HG02642 (cell line): ENCODE measurements at regions not wholly inside any gene's neighbourhood (a gene's known extent, or its start where the extent isn't known, plus 50 kb on each side); places are given as distances from the start of the nearest gene placed in this dataset.
"Not testable (repeated sequence)": the region's sequence is repeated elsewhere in the genome, so short reads cannot be mapped to it uniquely, and the experiment has no call there.

ENCODE experiments used
- ATAC-seq: cut with Tn5 transposase; IDR thresholded peaks from one replicate; pipeline ENCODE4 v1.9.1; 2021; ENCODE audit warnings: mild to moderate bottlenecking; ENCODE audit not compliant: unreplicated experiment, poor library complexity

GRCh38 chr1:199839608-199840007 is 187.9 kb upstream of the NR5A2 start:
- not testable (repeated sequence) for ATAC-seq

GRCh38 chr1:199843096-199843495 is 184.4 kb upstream of the NR5A2 start:
- not testable (repeated sequence) for ATAC-seq

DNA sequence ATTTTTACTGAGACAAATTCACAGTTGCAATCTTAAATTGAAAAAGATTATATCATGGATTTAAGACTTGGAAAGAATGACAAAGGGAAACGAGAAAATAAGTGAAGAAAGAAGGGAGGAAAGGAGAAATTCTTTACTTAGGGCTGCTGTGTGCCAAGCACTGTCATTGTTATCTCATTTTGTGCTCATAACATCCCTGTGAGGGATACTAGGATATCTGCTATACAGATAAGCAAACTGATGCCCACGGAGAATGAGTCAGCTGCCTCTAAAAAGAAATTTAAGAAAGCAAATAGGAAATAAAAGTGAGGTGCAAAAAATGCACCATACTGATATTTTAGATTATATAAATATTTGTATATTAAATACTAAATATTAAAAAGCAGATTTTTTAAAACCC is 183.6 kb upstream of the NR5A2 start:
- ATAC-seq, result no peak

DNA sequence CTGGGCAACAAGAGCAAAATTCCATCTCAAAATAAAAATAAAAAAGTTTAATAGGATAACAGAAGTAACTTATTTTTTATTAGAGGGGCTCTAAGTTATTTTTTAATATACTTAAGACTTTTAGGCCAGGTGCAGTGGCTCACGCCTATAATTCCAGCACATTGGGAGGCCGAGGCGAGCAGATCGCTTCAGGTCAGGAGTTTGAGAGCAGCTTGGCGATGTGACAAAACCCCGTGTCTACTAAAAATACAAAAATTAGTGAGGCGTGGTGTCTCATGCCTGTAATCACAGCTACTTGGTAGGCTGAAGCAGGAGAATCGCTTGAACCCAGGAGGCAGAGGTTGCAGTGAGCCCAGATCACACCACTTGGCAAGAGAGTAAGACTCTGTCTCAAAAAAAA is 180.5 kb upstream of the NR5A2 start:
- no peak for ATAC-seq

GRCh38 chr1:199851439-199852140 is 175.9 kb upstream of the NR5A2 start:
- ATAC-seq, result no peak

- no peak for ATAC-seq
Observed at GRCh38 chr1:199854686-199855321, 172.7 kb upstream of the NR5A2 start.

DNA sequence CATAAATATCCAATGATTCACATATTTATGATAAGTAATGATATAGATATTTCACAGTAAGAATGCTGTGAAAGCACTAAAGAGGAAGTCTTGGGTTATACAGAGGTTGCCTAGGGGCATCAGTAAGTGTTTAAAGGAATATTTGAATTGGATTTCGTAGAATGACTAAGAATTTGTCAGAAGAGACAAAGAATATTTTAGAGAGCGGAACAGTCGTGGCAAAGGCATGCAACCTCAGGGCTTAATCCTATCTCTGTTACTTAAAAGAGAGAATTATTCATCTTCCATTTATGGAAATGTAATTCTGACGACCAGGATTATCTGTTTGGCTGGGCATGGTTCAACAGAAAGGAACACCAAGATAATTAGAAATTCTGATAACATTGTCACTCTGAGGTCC is 171.9 kb upstream of the NR5A2 start:
- ATAC-seq, result no peak

- no peak for ATAC-seq
Observed at GRCh38 chr1:199856216-199856780, 171.2 kb upstream of the NR5A2 start.

GRCh38 chr1:199857108-199857507 is 170.4 kb upstream of the NR5A2 start:
- no peak for ATAC-seq

DNA sequence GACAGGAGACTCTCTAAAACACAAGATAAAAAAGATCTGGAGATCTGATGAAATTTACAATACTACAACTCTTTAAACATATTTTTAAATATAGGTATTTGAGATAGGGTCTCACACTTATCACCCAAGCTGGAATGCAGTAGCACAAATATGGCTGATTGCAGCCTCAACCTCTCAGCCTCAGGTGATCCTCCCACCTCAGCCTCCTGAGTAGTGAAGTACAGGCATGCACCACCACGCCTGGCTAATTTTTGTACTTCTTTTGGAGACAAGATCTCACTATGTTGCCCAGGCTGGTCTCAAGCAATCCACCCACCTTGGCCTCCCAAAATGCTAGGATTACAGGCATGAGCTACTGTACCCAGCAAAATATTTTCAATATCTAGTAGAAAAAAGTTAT is 170.0 kb upstream of the NR5A2 start:
- ATAC-seq, result no peak

- no peak for ATAC-seq
Observed at GRCh38 chr1:199858171-199858570, 169.3 kb upstream of the NR5A2 start.

GRCh38 chr1:199858856-199859255 is 168.7 kb upstream of the NR5A2 start:
- no peak for ATAC-seq

GRCh38 chr1:199859491-199859933 is 168.0 kb upstream of the NR5A2 start:
- no peak for ATAC-seq

- no peak for ATAC-seq
Observed at GRCh38 chr1:199861020-199861795, 166.3 kb upstream of the NR5A2 start.

GRCh38 chr1:199862047-199862446 is 165.5 kb upstream of the NR5A2 start:
- ATAC-seq, result no peak

DNA sequence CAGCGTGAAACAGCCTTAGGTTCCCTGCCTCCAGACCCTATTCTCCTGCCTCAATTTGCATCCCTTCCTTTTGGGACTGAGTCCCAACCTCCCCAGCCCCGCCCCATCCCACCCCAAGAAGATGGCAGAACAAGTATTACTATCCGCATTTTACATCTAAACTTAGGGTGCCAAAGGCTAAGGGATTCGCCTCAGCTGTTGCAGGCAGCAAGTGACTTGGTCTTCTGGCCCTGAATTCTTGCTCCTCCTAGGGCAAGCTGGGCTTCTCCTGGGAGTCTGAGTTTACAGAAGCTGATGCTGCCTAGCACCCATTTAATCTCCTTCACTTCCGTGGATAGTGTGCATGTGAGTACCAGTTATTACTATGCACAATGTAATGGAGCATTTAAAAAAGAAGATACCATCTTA is 161.3 kb upstream of the NR5A2 start:
- ATAC-seq, result no peak

DNA sequence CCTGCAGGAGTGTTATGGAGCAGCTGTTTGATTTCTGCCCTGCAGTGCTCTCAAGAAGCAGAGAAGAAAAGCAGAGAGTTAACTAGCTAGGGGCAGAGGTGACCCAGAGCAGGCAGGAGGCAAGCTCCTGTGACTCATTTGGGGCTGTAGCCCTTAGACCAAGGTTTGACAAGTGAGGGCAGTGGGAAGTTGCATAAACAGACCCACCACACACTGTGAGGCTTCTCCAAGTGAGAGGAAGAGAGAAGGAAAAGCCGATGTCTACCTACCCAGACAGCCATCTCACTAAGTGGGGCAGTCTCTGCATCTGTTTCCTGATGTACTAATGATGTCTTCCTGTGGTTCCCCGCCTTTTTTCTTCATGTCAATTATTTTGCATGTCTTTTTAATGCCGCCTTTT is 159.9 kb upstream of the NR5A2 start:
- no peak for ATAC-seq

DNA sequence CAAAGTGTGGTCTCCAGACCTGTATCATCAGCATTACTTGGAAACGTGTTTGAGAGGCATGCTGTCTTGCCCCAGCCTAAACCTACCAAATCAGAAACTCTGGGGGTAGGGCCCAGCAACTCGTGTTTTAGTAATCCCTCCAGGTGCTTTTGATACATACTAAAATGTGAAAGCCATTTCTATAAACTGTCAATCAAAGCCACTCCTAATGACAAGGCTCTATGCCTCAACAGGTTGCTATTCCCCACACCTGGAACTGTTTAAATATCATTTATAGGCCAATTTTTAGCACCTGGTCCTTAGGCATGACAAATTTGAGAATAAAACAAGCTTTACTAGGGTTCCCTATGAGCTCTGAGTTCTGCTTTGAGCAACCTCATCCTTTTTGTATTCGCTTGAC is 158.7 kb upstream of the NR5A2 start:
- ATAC-seq, result no peak

GRCh38 chr1:199875337-199875736 is 152.2 kb upstream of the NR5A2 start:
- ATAC-seq, result no peak

DNA sequence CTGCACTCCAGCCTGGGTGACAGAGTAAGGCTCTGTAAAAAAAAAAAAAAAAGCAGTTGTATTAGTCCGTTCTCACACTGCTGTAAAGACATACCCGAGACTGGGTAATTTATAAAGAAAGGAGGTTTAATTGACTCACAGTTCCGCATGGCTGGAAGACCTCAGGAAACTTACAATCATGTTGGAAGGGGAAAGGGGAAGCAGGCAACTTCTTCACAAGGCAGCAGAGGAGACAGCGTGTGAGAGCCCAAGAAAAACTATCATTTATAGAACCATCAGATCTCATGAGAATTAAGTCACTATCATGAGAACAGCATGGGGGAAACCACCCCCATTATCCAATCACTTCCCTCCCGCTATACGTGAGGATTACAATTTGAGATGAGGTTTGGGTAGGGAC is 151.7 kb upstream of the NR5A2 start:
- no peak for ATAC-seq
